Panc1 (cell line): ENCODE measurements at regions not wholly inside any gene's neighbourhood (a gene's known extent, or its start where the extent isn't known, plus 50 kb on each side); places are given as distances from the start of the nearest gene placed in this dataset.

ENCODE experiments used
- CTCF ChIP-seq: fragments of 450-650 bp; IDR thresholded peaks from 2 replicates; pipeline ENCODE4 v1.5.1; 2017; ENCODE audit warnings: mild to moderate bottlenecking
- POLR2AphosphoS5 ChIP-seq: IDR thresholded peaks from 2 replicates; pipeline ENCODE4 v1.6.1; 2012; ENCODE audit warnings: mild to moderate bottlenecking, low read depth, low read length, moderate library complexity
- SIN3A ChIP-seq: IDR thresholded peaks from 2 replicates; pipeline ENCODE4 v1.6.1; 2012; ENCODE audit warnings: low read depth, mild to moderate bottlenecking, low read length, moderate library complexity, borderline replicate concordance; ENCODE audit not compliant: insufficient read depth

GRCh38 chr6:153275997-153276396, 144.9 kb upstream of the RGS17 start:
- TF ChIP-seq SIN3A (no peak), CTCF (no peak), POLR2AphosphoS5 (no peak)
